Keratinocyte (primary cell): ENCODE measurements at regions not wholly inside any gene's neighbourhood (a gene's known extent, or its start where the extent isn't known, plus 50 kb on each side); places are given as distances from the start of the nearest gene placed in this dataset.

Source experiments
- CTCF ChIP-seq, 3 experiments: IDR thresholded peaks in 1 of 3; conservative IDR thresholded peaks in 1 of 3; optimal IDR thresholded peaks in 1 of 3; 2 replicates in 2 of 3; 3 replicates in 1 of 3; pipeline versions ENCODE3 to v1.5.1; 2011; ENCODE audit warnings: low read length in 3 of 3, mild to moderate bottlenecking in 3 of 3, moderate library complexity in 2 of 3, control low read depth in 1 of 3, inconsistent platforms in 1 of 3; ENCODE audit not compliant: insufficient read depth in 2 of 3; ENCODE audit errors: extremely low read depth in 1 of 3
- EZH2 ChIP-seq: IDR thresholded peaks from one replicate; pipeline ENCODE4 v1.6.1; 2012; ENCODE audit warnings: inconsistent platforms, mild to moderate bottlenecking, low read length, moderate library complexity

GRCh38 chr21:20110368-20110767 is 887.8 kb upstream of the NCAM2 start:
- TF ChIP-seq CTCF (optimal IDR thresholded peaks at IDR 0.05 in 1 of 3, IDR thresholded peaks at IDR 0.05 in 1 of 3, conservative IDR thresholded peaks at IDR 0.05 in 1 of 3; ENCODE audit: extremely low read depth in 1 of 3, insufficient read depth in 2 of 3, low read length in 3 of 3) (no peak), EZH2 (no peak)
